Upper lobe of left lung (tissue), 4 donors: ENCODE measurements at regions not wholly inside any gene's neighbourhood (a gene's known extent, or its start where the extent isn't known, plus 50 kb on each side); places are given as distances from the start of the nearest gene placed in this dataset.

Experiments
- CTCF ChIP-seq, 6 experiments: fragments of 450-650 bp in 4 of 6; fragments of 200-600 bp in 2 of 6; sonication (generic) in 2 of 6; IDR thresholded peaks; one replicate each; pipeline ENCODE4 v1.5.1; 2016 to 2019; ENCODE audit warnings: antibody characterized with exemption in 6 of 6
- POLR2A ChIP-seq, 4 donors: fragments of 450-650 bp; IDR thresholded peaks; one replicate each; pipeline ENCODE4 v1.5.1; 2016 to 2017; ENCODE audit warnings: antibody characterized with exemption in 4 of 4, mild to moderate bottlenecking in 2 of 4
- POLR2AphosphoS5 ChIP-seq, 2 donors: sonication (generic); formaldehyde crosslinking; IDR thresholded peaks; one replicate each; pipeline ENCODE4 v1.5.1; 2017; ENCODE audit warnings: antibody characterized with exemption in 2 of 2

- TF ChIP-seq CTCF (IDR thresholded peaks at IDR 0.05) (no peak), POLR2AphosphoS5 (IDR thresholded peaks at IDR 0.05) (no peak), POLR2A (IDR thresholded peaks at IDR 0.05) (no peak)
Measured at GRCh38 chr6:94254689-94255088, 835.3 kb upstream of the EPHA7 start.
